ENCODE measurements at regions not wholly inside any gene's neighbourhood (a gene's known extent, or its start where the extent isn't known, plus 50 kb on each side); places are given as distances from the start of the nearest gene placed in this dataset.
"Not testable (repeated sequence)": the region's sequence is repeated elsewhere in the genome, so short reads cannot be mapped to it uniquely, and the experiment has no call there.

DNA sequence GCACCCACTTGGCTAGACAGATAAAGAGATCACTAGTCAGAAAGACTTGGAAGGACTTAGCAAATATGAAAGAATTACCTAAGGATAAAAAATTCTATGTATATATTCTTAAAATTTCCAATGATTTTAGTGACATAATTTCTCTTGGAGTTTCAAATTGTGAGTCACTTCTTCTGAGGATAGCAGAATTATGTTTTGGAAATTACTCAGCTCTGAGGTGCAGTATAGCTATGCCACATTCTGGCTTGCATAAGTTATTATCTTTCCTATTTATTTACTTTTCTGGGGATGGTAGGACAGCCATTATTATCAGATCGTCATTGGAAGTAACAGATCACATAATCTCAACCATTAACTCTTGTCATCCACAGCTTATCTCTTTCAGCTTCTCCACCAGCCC lies 853.5 kb downstream of the TRIML1 start:
- no peak for DNase-seq (ENCODE audit: low spot score in 2 of 2)
- Histone ChIP-seq H3K9me3 (no peaks in the 10 kb centered on the region), H3K27me3 (ENCODE audit: low read depth) (no peaks in the 10 kb centered on the region), H3K4me3 (no peak overlapping the region), H3K4me1 (no peaks in the 10 kb centered on the region), H3K36me3 (replicated peaks) (no peaks in the 10 kb centered on the region)
- in situ Hi-C loops (cut with MboI; ENCODE audit: low sequenced_read_pairs), result no loop called here

DNA sequence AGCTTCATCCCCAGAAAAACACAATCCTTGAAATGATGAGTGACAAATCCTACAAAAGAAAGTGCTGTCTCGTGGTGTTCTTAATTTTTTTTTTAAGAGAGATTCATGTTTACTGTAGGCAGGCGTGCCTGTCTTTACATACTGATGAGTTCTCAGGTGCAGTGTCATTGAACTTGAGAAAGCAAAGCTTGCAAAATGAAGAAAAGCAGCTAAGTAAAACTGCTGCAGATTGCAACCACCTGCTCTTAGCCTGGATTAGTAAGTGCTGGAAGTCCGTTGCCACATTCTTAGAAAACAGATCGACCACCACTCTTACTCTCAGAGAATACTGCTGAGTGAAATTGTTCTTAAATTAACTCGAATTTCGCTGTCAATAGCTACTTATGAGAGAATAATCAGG lies 854.6 kb downstream of the TRIML1 start:
- no peaks in the 10 kb centered on the region for H3K36me3 ChIP-seq (replicated peaks)
- no peak overlapping the region for H3K4me3 ChIP-seq
- DNase-seq (ENCODE audit: low spot score in 2 of 2), result no peak
- no peaks in the 10 kb centered on the region for H3K27me3 ChIP-seq (ENCODE audit: low read depth)
- H3K4me1 ChIP-seq, result no peaks in the 10 kb centered on the region
- H3K9me3 ChIP-seq, result no peaks in the 10 kb centered on the region
- in situ Hi-C loops (cut with MboI; ENCODE audit: low sequenced_read_pairs), result no loop called here

DNA sequence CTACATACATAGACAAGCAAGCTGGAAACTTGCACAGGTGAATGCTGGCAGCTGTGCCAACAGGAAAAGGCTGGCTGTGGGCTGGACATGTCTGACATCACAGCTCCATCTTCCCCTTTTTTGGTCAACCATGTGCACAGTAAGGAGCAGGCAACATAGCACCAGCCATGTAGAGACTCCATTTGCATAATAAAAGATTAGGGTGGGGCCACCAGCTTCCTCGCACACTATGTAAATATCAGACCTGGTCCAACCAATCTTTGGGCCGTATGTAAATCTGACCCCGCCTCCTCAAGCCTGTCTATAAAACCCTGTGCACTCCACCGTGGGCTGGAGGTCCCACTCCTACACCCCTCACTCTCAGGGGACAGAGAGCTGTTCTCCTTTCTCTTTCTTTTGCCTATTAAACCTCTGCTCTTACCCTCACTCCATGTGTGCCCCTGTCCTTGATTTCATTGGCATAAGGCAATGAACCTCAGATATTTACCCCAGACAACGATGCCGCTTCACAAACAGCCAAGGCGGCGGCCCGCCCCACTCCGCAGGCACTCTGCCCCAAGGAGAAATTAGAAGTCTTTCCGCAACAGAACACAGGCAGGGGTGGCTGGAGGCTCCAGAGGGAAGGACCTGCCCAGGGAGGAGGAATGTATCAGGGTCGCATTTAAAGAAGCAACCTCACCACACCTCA lies 862.2 kb downstream of the TRIML1 start:
- Histone ChIP-seq H3K27me3 (ENCODE audit: low read depth) (no peaks in the 10 kb centered on the region), H3K9me3 (no peaks in the 10 kb centered on the region; the same call in 1 of the 2 replicates), H3K4me3 (no peak overlapping the region), H3K4me1 (no peaks in the 10 kb centered on the region), H3K36me3 (replicated peaks) (no peaks in the 10 kb centered on the region)
- in situ Hi-C loops (cut with MboI; ENCODE audit: low sequenced_read_pairs), result no loop called here
- no peak for DNase-seq (ENCODE audit: low spot score in 2 of 2)

DNA sequence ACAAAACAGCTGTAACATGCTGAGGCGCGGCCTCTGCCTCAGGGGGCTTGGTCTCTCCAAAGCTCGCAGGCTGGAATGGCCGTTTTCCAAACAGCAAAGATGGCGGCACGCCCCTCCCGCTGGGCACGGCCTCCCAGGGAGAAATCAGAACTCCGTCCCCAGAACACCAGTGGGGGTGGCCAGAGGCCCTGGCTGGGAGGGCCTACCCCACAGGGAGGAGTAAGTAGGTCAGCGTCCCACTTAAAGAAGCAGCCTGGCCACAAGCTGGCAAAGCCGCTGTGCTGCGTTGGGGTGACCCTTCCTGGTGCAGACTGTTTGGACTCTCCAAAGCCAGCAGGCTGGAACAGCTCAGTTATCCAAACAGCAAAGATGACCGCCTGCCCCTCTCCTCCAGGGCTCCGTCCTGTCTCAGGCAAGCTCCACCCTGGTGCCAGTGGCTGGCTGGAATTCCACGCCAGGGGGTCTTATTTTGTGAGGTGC lies 862.8 kb downstream of the TRIML1 start:
- Histone ChIP-seq H3K4me3 (no peak overlapping the region), H3K9me3 (no peaks in the 10 kb centered on the region; the same call in 1 of the 2 replicates), H3K36me3 (replicated peaks) (no peaks in the 10 kb centered on the region), H3K27me3 (ENCODE audit: low read depth) (no peaks in the 10 kb centered on the region), H3K4me1 (no peaks in the 10 kb centered on the region)
- in situ Hi-C loops (cut with MboI; ENCODE audit: low sequenced_read_pairs), result no loop called here
- DNase-seq (ENCODE audit: low spot score in 2 of 2), result no peak

DNA sequence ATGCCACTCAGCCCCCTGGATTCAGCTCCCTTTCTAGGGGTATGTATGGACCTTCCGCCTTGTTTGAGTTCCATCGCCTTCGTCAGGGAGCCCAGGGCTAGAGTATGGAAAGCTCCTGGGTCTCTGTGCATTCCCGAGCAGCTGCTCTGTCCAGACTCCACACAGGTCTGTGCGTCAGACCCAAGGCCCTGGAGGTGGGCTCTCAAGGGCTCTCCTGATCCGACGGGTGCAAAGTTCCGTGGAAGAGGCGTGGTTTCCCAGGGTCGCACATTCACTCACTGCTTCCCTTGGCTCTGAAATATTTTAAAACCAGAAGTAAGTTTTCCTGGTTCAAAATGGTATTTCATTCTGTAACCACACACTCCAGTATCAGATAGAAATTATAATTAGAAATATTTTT lies 863.2 kb downstream of the TRIML1 start:
- DNase-seq (ENCODE audit: low spot score in 2 of 2), result no peak
- H3K27me3 ChIP-seq (ENCODE audit: low read depth), result no peaks in the 10 kb centered on the region
- in situ Hi-C loops (cut with MboI; ENCODE audit: low sequenced_read_pairs), result no loop called here
- H3K36me3 ChIP-seq (replicated peaks), result no peaks in the 10 kb centered on the region
- 0 out of 2 replicates have a peak, but pooled peaks cover 2% of the 10 kb centered on the region for H3K4me1 ChIP-seq
- H3K4me3 ChIP-seq, result no peak overlapping the region
- no peaks in the 10 kb centered on the region; the same call in 1 of the 2 replicates for H3K9me3 ChIP-seq

DNA sequence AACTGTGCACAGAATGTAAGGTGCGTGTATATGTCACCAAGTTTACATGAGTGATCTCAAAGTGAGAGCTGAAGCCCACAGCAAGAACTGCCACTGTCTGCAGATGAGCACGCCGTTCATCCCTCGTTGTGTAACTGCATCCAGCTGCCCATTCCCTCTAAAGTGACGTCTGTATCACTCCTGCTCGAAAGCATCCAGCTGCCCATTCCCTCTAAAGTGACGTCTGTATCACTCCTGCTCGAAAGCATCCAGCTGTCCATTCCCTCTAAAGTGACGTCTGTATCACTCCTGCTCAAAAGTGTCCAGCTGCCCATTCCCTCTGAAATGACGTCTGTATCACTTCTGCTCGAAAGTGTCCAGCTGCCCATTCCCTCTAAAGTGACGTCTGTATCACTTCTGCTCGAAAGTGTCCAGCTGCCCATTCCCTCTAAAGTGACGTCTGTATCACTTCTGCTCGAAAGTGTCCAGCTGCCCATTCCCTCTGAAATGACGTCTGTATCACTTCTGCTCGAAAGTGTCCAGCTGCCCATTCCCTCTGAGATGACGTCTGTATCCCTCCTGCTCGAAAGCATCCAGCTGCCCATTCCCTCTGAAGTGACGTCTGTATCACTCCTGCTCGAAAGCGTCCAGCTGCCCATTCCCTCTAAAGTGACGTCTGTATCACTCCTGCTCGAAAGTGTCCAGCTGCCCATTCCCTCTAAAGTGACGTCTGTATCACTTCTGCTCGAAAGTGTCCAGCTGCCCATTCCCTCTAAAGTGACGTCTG lies 871.4 kb downstream of the TRIML1 start:
- H3K4me1 ChIP-seq; H3K36me3 ChIP-seq (replicated peaks); H3K9me3 ChIP-seq; DNase-seq (ENCODE audit: low spot score in 2 of 2); H3K4me3 ChIP-seq; in situ Hi-C loops (cut with MboI; ENCODE audit: low sequenced_read_pairs); H3K27me3 ChIP-seq (ENCODE audit: low read depth): not testable (repeated sequence)

DNA sequence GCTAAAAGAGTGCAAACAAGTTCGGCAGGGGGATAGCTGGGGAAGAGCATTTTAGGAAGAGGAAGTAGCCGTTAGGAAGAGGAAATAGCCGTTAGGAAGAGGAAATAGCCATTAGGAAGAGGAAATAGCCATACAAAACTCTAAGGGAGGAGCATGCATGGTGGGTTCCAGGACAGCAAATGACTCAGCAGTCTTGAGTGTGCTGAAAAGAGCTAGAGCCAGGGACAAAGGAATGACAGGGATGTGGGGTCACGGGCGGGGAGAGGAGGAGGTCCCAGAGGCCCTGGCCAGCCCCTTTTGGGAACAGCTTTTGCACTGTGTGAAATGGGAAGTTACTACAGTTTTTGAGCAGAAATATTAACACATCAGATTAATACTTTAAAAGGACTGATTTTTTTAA lies 882.6 kb downstream of the TRIML1 start:
- in situ Hi-C loops (cut with MboI; ENCODE audit: low sequenced_read_pairs), result no loop called here
- H3K36me3 ChIP-seq (replicated peaks), result no peaks in the 10 kb centered on the region
- H3K4me3 ChIP-seq, result no peak overlapping the region
- no peaks in the 10 kb centered on the region for H3K9me3 ChIP-seq
- peak in 1 of 2 experiments; percentile 29 for DNase-seq (ENCODE audit: low spot score in 2 of 2)
- no peaks in the 10 kb centered on the region for H3K4me1 ChIP-seq
- H3K27me3 ChIP-seq (ENCODE audit: low read depth), result no peaks in the 10 kb centered on the region

DNA sequence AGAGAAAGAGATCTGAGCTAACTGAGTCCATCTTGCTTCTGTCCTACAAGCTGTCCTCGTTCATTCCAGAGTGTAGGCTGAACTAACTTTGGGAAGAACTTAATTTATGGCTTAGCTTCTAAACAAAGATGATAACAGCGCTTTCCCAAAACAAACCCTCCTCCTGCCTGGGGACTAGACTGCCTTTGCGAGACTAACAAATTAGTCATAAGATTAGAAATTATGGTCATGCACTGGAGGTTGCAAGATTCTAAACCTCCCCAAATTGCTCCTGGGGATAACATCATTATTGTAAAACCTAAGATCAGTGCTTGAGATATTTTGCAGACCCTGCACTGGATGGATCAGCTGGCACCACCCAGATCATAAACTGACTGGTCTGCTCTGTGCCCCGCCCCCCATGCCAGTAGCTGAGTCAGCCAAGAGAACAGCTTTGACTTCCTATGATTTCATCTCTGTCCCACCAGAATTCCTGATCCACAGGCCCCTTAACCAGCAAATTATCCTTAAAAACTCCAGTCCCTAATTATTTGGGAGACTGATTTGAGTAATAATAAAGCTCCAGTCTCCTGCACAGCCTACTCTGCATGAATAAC lies 883.3 kb downstream of the TRIML1 start:
- DNase-seq (ENCODE audit: low spot score in 2 of 2), result no peak
- Histone ChIP-seq H3K9me3 (no peaks in the 10 kb centered on the region), H3K27me3 (ENCODE audit: low read depth) (no peaks in the 10 kb centered on the region), H3K36me3 (replicated peaks) (no peaks in the 10 kb centered on the region), H3K4me1 (no peaks in the 10 kb centered on the region), H3K4me3 (no peak overlapping the region)
- in situ Hi-C loops (cut with MboI; ENCODE audit: low sequenced_read_pairs), result no loop called here

DNA sequence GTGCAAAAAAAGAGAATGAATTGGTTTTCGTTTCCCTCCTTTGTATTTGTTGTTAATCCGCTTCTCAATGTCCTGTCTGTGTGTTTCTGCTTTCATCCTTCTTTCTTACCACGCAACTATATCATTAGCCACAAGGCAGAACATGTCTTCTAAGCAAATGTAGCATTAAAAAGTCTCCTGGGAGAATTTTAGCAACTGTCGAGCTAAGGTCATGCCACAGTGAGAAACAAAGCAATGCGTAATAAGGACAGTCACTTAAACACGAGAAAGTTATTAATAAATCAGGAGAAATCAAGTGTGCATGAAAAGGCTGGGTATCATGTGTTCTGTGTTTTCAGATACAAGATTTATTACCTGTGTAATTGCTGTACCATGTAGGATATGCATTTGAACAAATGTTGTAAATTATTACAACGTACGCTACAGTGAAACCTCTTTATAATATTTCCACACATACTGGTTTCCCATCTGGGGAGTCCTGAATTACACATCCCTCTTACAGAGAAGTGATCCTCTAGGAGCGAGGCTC lies 890.8 kb downstream of the TRIML1 start:
- H3K36me3 ChIP-seq (replicated peaks), result no peaks in the 10 kb centered on the region
- no peaks in the 10 kb centered on the region for H3K4me1 ChIP-seq
- H3K27me3 ChIP-seq (ENCODE audit: low read depth), result no peaks in the 10 kb centered on the region
- in situ Hi-C loops (cut with MboI; ENCODE audit: low sequenced_read_pairs), result no loop called here
- DNase-seq (ENCODE audit: low spot score in 2 of 2), result no peak
- H3K9me3 ChIP-seq, result no peaks in the 10 kb centered on the region
- H3K4me3 ChIP-seq, result no peak overlapping the region

DNA sequence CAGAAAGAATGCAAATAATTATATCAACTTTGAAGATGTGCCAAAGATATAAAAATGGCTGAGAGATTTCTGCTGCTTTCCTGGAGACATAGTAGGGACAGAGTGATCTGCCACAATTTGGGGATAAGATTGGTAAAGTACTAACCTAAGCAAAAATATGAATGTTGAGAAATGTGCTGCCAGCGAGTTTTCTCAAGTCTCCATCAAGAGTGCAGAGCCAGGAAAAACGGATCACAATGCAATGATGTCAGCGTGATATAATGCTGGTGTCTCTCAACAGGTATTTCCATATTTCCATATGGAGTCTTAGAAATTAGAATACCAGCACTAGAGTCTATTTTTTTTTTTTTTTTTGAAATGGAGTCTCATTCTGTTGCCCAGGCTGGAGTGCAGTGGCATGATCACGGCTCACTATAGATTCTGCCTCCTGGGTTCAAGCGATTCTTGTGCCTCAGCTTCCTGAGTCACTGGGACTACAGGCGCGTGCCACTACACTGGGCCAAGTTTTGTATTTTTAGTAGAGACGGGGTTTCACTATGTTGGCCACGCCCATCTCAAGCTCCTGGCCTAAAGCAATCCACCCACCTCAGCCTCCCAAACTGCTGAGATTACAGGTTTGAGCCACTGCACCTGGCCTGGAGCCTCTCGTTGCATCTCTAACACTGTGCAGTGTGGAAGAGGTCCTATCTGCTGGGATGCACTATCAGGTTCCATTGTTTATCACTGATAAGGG lies 893.5 kb downstream of the TRIML1 start:
- in situ Hi-C loops (cut with MboI; ENCODE audit: low sequenced_read_pairs), result no loop called here
- DNase-seq (ENCODE audit: low spot score in 2 of 2), result no peak
- H3K36me3 ChIP-seq (replicated peaks), result no peaks in the 10 kb centered on the region
- no peaks in the 10 kb centered on the region for H3K27me3 ChIP-seq (ENCODE audit: low read depth)
- H3K9me3 ChIP-seq, result no peaks in the 10 kb centered on the region
- H3K4me1 ChIP-seq, result no peaks in the 10 kb centered on the region
- H3K4me3 ChIP-seq, result no peak overlapping the region

DNA sequence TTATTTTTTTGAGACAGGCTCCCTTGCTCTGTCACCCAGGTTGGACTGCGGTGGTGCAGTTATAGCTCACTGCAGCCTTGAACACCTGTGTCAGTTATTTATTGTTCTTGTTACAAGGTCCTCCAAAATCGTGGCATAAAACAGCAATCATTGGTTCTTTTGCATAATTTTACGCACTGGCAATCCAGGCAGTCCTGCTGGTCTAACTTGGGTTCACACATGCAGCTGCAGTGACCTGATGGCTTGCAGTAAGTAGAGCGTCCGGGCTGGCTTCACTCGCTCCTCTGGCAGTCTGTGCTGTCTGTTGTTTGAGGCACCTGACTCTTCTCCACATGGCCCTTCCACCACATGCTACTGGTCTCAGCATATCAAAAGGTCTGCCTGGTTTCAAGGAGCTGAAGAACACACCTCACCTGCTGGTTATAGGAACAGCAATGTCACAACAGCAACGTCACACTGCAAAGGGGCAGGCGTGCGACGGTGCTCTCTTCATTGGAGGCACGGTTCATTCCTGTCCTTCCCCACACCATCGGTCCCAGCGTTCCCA lies 894.6 kb downstream of the TRIML1 start:
- Histone ChIP-seq H3K9me3 (no peaks in the 10 kb centered on the region), H3K36me3 (replicated peaks) (no peaks in the 10 kb centered on the region), H3K4me1 (no peaks in the 10 kb centered on the region), H3K27me3 (ENCODE audit: low read depth) (no peaks in the 10 kb centered on the region), H3K4me3 (no peak overlapping the region)
- no peak for DNase-seq (ENCODE audit: low spot score in 2 of 2)
- in situ Hi-C loops (cut with MboI; ENCODE audit: low sequenced_read_pairs), result no loop called here

DNA sequence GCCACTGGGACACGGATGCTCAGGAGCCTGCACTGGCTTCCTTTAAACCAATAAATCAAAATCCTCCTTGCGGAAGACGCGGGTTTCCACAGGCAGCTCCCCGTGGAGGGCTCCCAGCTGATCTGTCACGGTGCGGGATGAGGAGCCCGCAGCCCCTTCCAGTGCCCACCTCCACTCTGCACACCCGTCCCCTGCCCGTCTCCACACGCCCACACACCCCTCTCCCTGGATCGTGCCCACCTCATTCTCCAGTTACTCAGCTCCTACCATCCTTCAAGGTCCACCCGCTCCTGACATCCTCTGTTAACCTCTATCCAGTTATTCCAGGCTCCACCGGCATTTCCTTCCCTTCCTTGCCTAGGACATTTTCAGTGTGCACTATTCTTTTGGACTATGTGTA lies 895.9 kb downstream of the TRIML1 start:
- Histone ChIP-seq H3K36me3 (replicated peaks) (no peaks in the 10 kb centered on the region), H3K4me1 (no peaks in the 10 kb centered on the region), H3K27me3 (ENCODE audit: low read depth) (no peaks in the 10 kb centered on the region), H3K9me3 (no peaks in the 10 kb centered on the region), H3K4me3 (no peak overlapping the region)
- in situ Hi-C loops (cut with MboI; ENCODE audit: low sequenced_read_pairs), result no loop called here
- DNase-seq (ENCODE audit: low spot score in 2 of 2), result no peak

DNA sequence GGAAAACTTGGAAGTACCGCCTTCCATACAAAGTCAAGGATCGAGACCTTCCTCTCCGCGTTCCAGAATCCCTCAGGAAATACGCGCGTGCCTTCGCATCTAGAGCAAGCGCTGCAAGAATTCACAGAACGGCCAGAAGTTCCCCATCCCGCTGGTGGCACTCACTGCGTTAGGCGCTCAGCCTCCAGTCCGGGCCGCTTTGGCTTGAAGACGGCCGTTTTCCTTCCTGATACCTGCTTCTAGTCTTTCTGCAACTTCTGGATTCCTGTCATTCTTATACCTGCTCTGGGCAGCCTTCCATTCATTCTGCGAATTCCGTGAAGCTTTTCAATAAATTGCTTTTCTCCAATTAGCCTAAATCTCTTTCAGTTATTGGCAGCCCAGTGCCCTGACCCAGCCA lies 896.4 kb downstream of the TRIML1 start:
- in situ Hi-C loops (cut with MboI; ENCODE audit: low sequenced_read_pairs), result no loop called here
- no peak for DNase-seq (ENCODE audit: low spot score in 2 of 2)
- no peak overlapping the region for H3K4me3 ChIP-seq

More for the DNA sequence above, 896.4 kb downstream of the TRIML1 start:
- Histone ChIP-seq H3K4me1 (no peaks in the 10 kb centered on the region), H3K36me3 (replicated peaks) (no peaks in the 10 kb centered on the region), H3K9me3 (no peaks in the 10 kb centered on the region), H3K27me3 (ENCODE audit: low read depth) (no peaks in the 10 kb centered on the region)
